ENCODE measurements at regions not wholly inside any gene's neighbourhood (a gene's known extent, or its start where the extent isn't known, plus 50 kb on each side); places are given as distances from the start of the nearest gene placed in this dataset.

GRCh38 chr3:34239875-34240274 lies 441.4 kb downstream of the PDCD6IP start:
- DNase-seq (ENCODE audit: low spot score): no peak

- no peak for DNase-seq (ENCODE audit: low spot score)
Observed at GRCh38 chr3:34247401-34247800, 449.0 kb downstream of the PDCD6IP start.

GRCh38 chr3:34248352-34248751 lies 449.9 kb downstream of the PDCD6IP start:
- DNase-seq (ENCODE audit: low spot score): no peak

GRCh38 chr3:34254285-34254684 lies 455.9 kb downstream of the PDCD6IP start:
- DNase-seq (ENCODE audit: low spot score): no peak

GRCh38 chr3:34256021-34256420 lies 457.6 kb downstream of the PDCD6IP start:
- DNase-seq (ENCODE audit: low spot score): no peak

GRCh38 chr3:34256791-34257190 lies 458.4 kb downstream of the PDCD6IP start:
- DNase-seq (ENCODE audit: low spot score): no peak

GRCh38 chr3:34258271-34258998 lies 460.0 kb downstream of the PDCD6IP start:
- no peak for DNase-seq (ENCODE audit: low spot score)

GRCh38 chr3:34260271-34261000 lies 462.0 kb downstream of the PDCD6IP start:
- peak; percentile 62 for DNase-seq (ENCODE audit: low spot score)

GRCh38 chr3:34261001-34261385 lies 462.6 kb downstream of the PDCD6IP start:
- no peak for DNase-seq (ENCODE audit: low spot score)

GRCh38 chr3:34263101-34263621 lies 464.7 kb downstream of the PDCD6IP start:
- no peak for DNase-seq (ENCODE audit: low spot score)

GRCh38 chr3:34264337-34265041 lies 466.1 kb downstream of the PDCD6IP start:
- DNase-seq (ENCODE audit: low spot score): no peak

- no peak for DNase-seq (ENCODE audit: low spot score)
Observed at GRCh38 chr3:34267088-34267487, 468.7 kb downstream of the PDCD6IP start.

- DNase-seq (ENCODE audit: low spot score): no peak
Observed at GRCh38 chr3:34268032-34268709, 469.7 kb downstream of the PDCD6IP start.

- no peak for DNase-seq (ENCODE audit: low spot score)
Observed at GRCh38 chr3:34275811-34276210, 477.4 kb downstream of the PDCD6IP start.

GRCh38 chr3:34276342-34276741 lies 477.9 kb downstream of the PDCD6IP start:
- no peak for DNase-seq (ENCODE audit: low spot score)

GRCh38 chr3:34277110-34277509 lies 478.7 kb downstream of the PDCD6IP start:
- DNase-seq (ENCODE audit: low spot score): no peak

- no peak for DNase-seq (ENCODE audit: low spot score)
Observed at GRCh38 chr3:34279901-34280300, 481.5 kb downstream of the PDCD6IP start.

- no peak for DNase-seq (ENCODE audit: low spot score)
Observed at GRCh38 chr3:34283751-34284150, 485.3 kb downstream of the PDCD6IP start.

- DNase-seq (ENCODE audit: low spot score): no peak
Observed at GRCh38 chr3:34284959-34285826, 486.8 kb downstream of the PDCD6IP start.

- DNase-seq (ENCODE audit: low spot score): no peak
Observed at GRCh38 chr3:34285827-34286188, 487.4 kb downstream of the PDCD6IP start.

GRCh38 chr3:34292605-34293300 lies 494.3 kb downstream of the PDCD6IP start:
- no peak for DNase-seq (ENCODE audit: low spot score)
